ENCODE measurements at regions not wholly inside any gene's neighbourhood (a gene's known extent, or its start where the extent isn't known, plus 50 kb on each side); places are given as distances from the start of the nearest gene placed in this dataset.

GRCh38 chr6:125611573-125612344 is 137.7 kb upstream of the HEY2 start:
- TF ChIP-seq CTCF (IDR thresholded peaks at IDR 0.05) (no peak), POLR2AphosphoS5 (IDR thresholded peaks at IDR 0.05; ENCODE audit: low read depth, low read length) (no peak), TCF7L2 (IDR thresholded peaks at IDR 0.05; ENCODE audit: low read depth, low read length) (no peak), REST (IDR thresholded peaks at IDR 0.05; ENCODE audit: insufficient read depth in 1 of 2, low read depth in 2 of 2, low read length in 1 of 2) (no peak), SIN3A (IDR thresholded peaks at IDR 0.05; ENCODE audit: borderline replicate concordance, insufficient read depth, low read depth, low read length) (no peak)
